ENCODE measurements at regions not wholly inside any gene's neighbourhood (a gene's known extent, or its start where the extent isn't known, plus 50 kb on each side); places are given as distances from the start of the nearest gene placed in this dataset.

DNA sequence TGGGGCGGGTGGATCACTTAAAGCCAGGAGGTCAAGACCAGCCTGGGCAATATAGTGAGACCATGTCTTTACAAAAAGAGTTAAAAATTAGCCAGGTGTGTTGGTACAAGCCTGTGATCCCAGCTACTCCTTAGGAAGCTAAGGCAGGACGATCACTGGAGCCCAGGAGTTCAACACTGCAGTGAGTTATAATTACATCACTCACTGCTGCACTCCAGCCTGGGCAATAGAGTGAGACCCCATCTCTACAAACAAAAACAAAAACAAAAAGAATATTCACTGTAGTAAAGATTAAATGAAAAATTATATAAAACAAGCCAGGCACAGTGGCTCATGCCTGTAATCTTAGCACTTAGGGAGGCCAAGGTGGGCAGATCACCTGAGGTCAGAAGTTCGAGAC lies 1047.6 kb upstream of the AUTS2 start:
- Histone ChIP-seq H3K27ac (ENCODE audit: low read depth, low read length) (no peak overlapping the region), H3K36me3 (ENCODE audit: insufficient read depth, low read length) (no peaks in the 10 kb centered on the region), H2AFZ (ENCODE audit: low read depth, low read length) (no peak overlapping the region), H3K9ac (ENCODE audit: low read length) (no peak overlapping the region), H3K27me3 (ENCODE audit: insufficient read depth, low read length) (no peaks in the 10 kb centered on the region), H3K79me2 (ENCODE audit: insufficient read depth, low read length) (no peaks in the 10 kb centered on the region), H3K4me2 (ENCODE audit: low read length) (no peak overlapping the region), H3K9me3 (ENCODE audit: insufficient read depth, low read depth, low read length) (no peaks in the 10 kb centered on the region), H3K4me1 (ENCODE audit: insufficient read depth, low read length) (peaks cover 12% of the 10 kb centered on the region), H4K20me1 (ENCODE audit: insufficient read depth, low read length) (no peaks in the 10 kb centered on the region), H3K4me3 (ENCODE audit: insufficient read depth, low read depth, low read length) (no peak overlapping the region)
- no peak overlapping the region for H3K27ac Mint-ChIP-seq (ENCODE audit: unreplicated experiment)
- peaks cover 6% of the 10 kb centered on the region for H3K9me3 Mint-ChIP-seq (ENCODE audit: unreplicated experiment)
- H3K4me3 Mint-ChIP-seq (ENCODE audit: unreplicated experiment), result no peak overlapping the region
- no peak for DNase-seq (ENCODE audit: low read depth)
- TF ChIP-seq, protein P1, sequence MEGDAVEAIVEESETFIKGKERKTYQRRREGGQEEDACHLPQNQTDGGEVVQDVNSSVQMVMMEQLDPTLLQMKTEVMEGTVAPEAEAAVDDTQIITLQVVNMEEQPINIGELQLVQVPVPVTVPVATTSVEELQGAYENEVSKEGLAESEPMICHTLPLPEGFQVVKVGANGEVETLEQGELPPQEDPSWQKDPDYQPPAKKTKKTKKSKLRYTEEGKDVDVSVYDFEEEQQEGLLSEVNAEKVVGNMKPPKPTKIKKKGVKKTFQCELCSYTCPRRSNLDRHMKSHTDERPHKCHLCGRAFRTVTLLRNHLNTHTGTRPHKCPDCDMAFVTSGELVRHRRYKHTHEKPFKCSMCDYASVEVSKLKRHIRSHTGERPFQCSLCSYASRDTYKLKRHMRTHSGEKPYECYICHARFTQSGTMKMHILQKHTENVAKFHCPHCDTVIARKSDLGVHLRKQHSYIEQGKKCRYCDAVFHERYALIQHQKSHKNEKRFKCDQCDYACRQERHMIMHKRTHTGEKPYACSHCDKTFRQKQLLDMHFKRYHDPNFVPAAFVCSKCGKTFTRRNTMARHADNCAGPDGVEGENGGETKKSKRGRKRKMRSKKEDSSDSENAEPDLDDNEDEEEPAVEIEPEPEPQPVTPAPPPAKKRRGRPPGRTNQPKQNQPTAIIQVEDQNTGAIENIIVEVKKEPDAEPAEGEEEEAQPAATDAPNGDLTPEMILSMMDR (IDR thresholded peaks at IDR 0.05; ENCODE audit: insufficient read depth, low read depth, low read length), result no peak
- no peak for TF ChIP-seq EZH2 (IDR thresholded peaks at IDR 0.05; ENCODE audit: insufficient read depth, low read length)
- FAIRE-seq, result no peak
- H3K36me3 Mint-ChIP-seq (ENCODE audit: low read depth, unreplicated experiment), result no peaks in the 10 kb centered on the region
- H3K27me3 Mint-ChIP-seq (ENCODE audit: low read depth, unreplicated experiment), result no peaks in the 10 kb centered on the region
- H3K4me1 Mint-ChIP-seq (ENCODE audit: low read depth, unreplicated experiment), result no peaks in the 10 kb centered on the region

DNA sequence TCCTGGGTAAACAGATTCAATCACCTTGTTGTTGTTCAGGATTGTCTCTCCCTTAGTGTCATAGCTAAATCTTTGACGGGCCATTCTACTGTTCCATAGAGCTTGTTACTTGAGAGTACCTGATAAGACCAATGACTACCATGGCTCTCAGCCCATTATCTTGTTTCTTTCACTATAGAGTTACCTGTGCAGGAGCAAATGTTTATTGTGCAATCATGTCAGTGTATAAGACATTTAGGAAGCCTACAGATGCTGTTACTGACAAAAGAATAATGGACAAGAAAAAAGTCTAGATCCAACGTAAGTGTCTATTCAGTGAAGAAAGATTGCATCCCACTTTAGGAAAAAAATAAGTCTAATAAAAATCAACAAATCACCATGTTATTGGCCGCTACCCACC lies 1041.7 kb upstream of the AUTS2 start:
- Mint-ChIP-seq H3K27ac (ENCODE audit: unreplicated experiment) (no peak overlapping the region), H3K36me3 (ENCODE audit: low read depth, unreplicated experiment) (no peaks in the 10 kb centered on the region), H3K27me3 (ENCODE audit: low read depth, unreplicated experiment) (no peaks in the 10 kb centered on the region), H3K9me3 (ENCODE audit: unreplicated experiment) (peaks cover 5% of the 10 kb centered on the region), H3K4me1 (ENCODE audit: low read depth, unreplicated experiment) (no peaks in the 10 kb centered on the region), H3K4me3 (ENCODE audit: unreplicated experiment) (no peak overlapping the region)
- Histone ChIP-seq H3K27ac (ENCODE audit: low read depth, low read length) (no peak overlapping the region), H3K79me2 (ENCODE audit: insufficient read depth, low read length) (no peaks in the 10 kb centered on the region), H4K20me1 (ENCODE audit: insufficient read depth, low read length) (no peaks in the 10 kb centered on the region), H3K27me3 (ENCODE audit: insufficient read depth, low read length) (no peaks in the 10 kb centered on the region), H3K9me3 (ENCODE audit: insufficient read depth, low read depth, low read length) (no peaks in the 10 kb centered on the region), H3K4me1 (ENCODE audit: insufficient read depth, low read length) (no peaks in the 10 kb centered on the region), H3K4me2 (ENCODE audit: low read length) (no peak overlapping the region), H2AFZ (ENCODE audit: low read depth, low read length) (no peak overlapping the region), H3K9ac (ENCODE audit: low read length) (no peak overlapping the region), H3K36me3 (ENCODE audit: insufficient read depth, low read length) (no peaks in the 10 kb centered on the region), H3K4me3 (ENCODE audit: insufficient read depth, low read depth, low read length) (no peak overlapping the region)
- FAIRE-seq, result no peak
- TF ChIP-seq EZH2 (IDR thresholded peaks at IDR 0.05; ENCODE audit: insufficient read depth, low read length), result no peak
- TF ChIP-seq, protein P1 (IDR thresholded peaks at IDR 0.05; ENCODE audit: insufficient read depth, low read depth, low read length), result no peak
- no peak for DNase-seq (ENCODE audit: low read depth)

DNA sequence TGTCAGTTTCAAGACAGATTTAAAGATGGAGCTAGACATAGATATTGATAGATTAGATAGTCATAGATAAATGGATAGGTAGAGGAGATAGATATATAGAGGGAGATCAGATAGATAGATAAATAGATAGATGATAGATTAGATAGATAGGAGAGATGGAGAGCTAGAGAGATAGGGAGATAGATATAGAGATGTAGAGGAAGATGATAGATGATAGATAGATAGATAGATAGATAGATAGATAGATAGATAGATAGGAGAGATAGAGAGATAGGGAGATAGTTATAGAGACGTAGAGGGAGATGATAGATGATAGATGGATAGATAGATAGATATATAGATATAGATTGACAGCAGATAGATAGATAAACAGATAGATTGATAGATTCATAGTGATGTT lies 1038.8 kb upstream of the AUTS2 start:
- no peak for DNase-seq (ENCODE audit: low read depth)
- no peak overlapping the region for H3K27ac ChIP-seq (ENCODE audit: low read depth, low read length)
- FAIRE-seq, result no peak
- H4K20me1 ChIP-seq (ENCODE audit: insufficient read depth, low read length), result no peaks in the 10 kb centered on the region
- Mint-ChIP-seq H3K27me3 (ENCODE audit: low read depth, unreplicated experiment) (no peaks in the 10 kb centered on the region), H3K36me3 (ENCODE audit: low read depth, unreplicated experiment) (no peaks in the 10 kb centered on the region), H3K27ac (ENCODE audit: unreplicated experiment) (no peak overlapping the region), H3K4me3 (ENCODE audit: unreplicated experiment) (no peak overlapping the region), H3K4me1 (ENCODE audit: low read depth, unreplicated experiment) (no peaks in the 10 kb centered on the region), H3K9me3 (ENCODE audit: unreplicated experiment) (peaks cover 9% of the 10 kb centered on the region)
- no peaks in the 10 kb centered on the region for H3K9me3 ChIP-seq (ENCODE audit: insufficient read depth, low read depth, low read length)
- H3K4me2 ChIP-seq (ENCODE audit: low read length), result no peak overlapping the region
- peaks cover 2% of the 10 kb centered on the region for H3K4me1 ChIP-seq (ENCODE audit: insufficient read depth, low read length)
- no peak for TF ChIP-seq EZH2 (IDR thresholded peaks at IDR 0.05; ENCODE audit: insufficient read depth, low read length)
- TF ChIP-seq, protein P1 (IDR thresholded peaks at IDR 0.05; ENCODE audit: insufficient read depth, low read depth, low read length), result no peak
- no peak overlapping the region for H3K4me3 ChIP-seq (ENCODE audit: insufficient read depth, low read depth, low read length)
- no peak overlapping the region for H3K9ac ChIP-seq (ENCODE audit: low read length)
- H3K79me2 ChIP-seq (ENCODE audit: insufficient read depth, low read length), result no peaks in the 10 kb centered on the region
- no peaks in the 10 kb centered on the region for H3K36me3 ChIP-seq (ENCODE audit: insufficient read depth, low read length)
- H2AFZ ChIP-seq (ENCODE audit: low read depth, low read length), result no peak overlapping the region
- no peaks in the 10 kb centered on the region for H3K27me3 ChIP-seq (ENCODE audit: insufficient read depth, low read length)

All from astrocyte (in vitro differentiated cells and primary cell).